HG02885 (cell line): ENCODE measurements at regions not wholly inside any gene's neighbourhood (a gene's known extent, or its start where the extent isn't known, plus 50 kb on each side); places are given as distances from the start of the nearest gene placed in this dataset.

Experiments used
- ATAC-seq: cut with Tn5 transposase; IDR thresholded peaks from one replicate; pipeline ENCODE4 v1.9.1; 2021; ENCODE audit warnings: mild to moderate bottlenecking; ENCODE audit not compliant: unreplicated experiment, poor library complexity

DNA sequence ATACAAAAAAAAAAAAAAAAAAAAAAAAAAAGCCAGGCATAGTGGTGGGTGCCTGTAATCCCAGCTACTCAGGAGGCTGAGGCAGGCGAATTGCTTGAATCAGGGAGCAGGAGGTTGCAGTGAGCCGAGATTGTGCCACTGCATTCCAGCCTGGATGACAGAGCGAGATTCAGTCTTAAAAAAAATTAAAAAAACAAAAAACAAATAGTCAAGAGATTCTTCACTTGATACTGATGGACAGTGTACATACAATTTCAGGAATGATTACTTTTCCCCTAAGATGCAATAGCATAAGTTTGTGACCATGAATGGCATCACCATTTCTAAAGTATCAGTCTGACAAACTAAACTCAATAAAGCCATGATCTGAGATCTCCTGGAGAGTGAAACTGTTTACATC is 60.8 kb upstream of the IVNS1ABP start:
- ATAC-seq, result no peak

- ATAC-seq, result peak; percentile 47
Measured at GRCh38 chr1:185376840-185377635, 60.0 kb upstream of the IVNS1ABP start.

- ATAC-seq, result peak; percentile 8
Measured at GRCh38 chr1:185376288-185376687, 59.2 kb upstream of the IVNS1ABP start.

- no peak for ATAC-seq
Measured at GRCh38 chr1:185375583-185375982, 58.5 kb upstream of the IVNS1ABP start.

- peak; percentile 59 for ATAC-seq
Measured at GRCh38 chr1:185373813-185374529, 56.9 kb upstream of the IVNS1ABP start.

DNA sequence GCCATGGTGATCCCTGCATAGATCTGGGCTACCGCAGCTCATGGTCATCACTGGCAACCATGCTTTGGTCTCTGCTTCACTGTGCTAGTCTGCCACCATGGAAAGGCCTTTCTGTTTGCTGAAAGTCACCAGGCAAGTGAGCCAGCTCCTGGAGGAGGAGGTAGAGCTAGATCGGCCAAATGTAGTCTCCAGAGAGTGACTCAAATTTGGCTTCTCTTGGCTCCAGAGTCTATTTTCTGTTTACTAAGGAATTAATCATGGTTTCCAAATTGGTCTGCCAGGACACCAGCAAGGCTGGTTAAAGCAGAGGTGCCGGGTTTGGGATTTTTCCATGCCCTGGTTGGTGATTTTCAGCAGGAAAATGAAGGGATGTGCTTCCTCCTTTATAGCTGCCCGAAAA is 52.7 kb upstream of the IVNS1ABP start:
- no peak for ATAC-seq

DNA sequence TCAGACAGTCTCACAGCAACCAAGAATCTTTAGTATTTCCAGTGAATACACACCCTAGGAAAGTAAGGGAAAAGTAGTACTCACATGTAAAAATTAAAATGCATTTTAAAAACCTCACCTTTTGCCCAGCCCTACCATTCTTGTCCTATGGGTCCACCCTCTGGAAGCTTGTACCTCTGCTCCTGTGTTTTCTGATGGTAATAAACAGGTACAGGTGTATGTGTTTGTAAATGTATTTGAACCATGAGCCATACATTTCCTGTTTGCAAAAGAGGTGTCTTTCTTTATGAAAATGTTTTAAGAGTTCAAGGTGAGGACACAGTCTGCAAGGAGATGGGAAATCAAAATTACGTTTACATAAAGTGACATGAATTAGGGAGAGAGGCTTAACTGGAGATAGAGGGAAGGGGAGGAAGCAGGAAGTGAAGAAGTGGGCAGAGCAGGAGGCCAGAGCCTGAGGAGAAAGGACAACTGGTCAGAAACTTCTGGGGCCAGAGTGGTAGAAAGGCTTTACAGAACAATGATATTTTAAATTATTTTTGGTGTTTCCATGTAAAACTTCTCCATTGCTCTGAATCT is 52.0 kb upstream of the IVNS1ABP start:
- no peak for ATAC-seq

GRCh38 chr1:185368313-185368855 is 51.3 kb upstream of the IVNS1ABP start:
- ATAC-seq, result no peak

GRCh38 chr1:185367218-185367617 is 50.2 kb upstream of the IVNS1ABP start:
- no peak for ATAC-seq
